ENCODE measurements at regions not wholly inside any gene's neighbourhood (a gene's known extent, or its start where the extent isn't known, plus 50 kb on each side); places are given as distances from the start of the nearest gene placed in this dataset.
A peak's percentile ranks its signal among the peaks of the same experiment; 100 is the strongest.

GRCh38 chr6:7051780-7052442, 55.9 kb upstream of the RREB1 start:
- TF ChIP-seq, protein P1, sequence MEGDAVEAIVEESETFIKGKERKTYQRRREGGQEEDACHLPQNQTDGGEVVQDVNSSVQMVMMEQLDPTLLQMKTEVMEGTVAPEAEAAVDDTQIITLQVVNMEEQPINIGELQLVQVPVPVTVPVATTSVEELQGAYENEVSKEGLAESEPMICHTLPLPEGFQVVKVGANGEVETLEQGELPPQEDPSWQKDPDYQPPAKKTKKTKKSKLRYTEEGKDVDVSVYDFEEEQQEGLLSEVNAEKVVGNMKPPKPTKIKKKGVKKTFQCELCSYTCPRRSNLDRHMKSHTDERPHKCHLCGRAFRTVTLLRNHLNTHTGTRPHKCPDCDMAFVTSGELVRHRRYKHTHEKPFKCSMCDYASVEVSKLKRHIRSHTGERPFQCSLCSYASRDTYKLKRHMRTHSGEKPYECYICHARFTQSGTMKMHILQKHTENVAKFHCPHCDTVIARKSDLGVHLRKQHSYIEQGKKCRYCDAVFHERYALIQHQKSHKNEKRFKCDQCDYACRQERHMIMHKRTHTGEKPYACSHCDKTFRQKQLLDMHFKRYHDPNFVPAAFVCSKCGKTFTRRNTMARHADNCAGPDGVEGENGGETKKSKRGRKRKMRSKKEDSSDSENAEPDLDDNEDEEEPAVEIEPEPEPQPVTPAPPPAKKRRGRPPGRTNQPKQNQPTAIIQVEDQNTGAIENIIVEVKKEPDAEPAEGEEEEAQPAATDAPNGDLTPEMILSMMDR (IDR thresholded peaks at IDR 0.05) = no peak
- TF ChIP-seq POLR2A (IDR thresholded peaks at IDR 0.05) (no peak), POLR2AphosphoS5 (IDR thresholded peaks at IDR 0.05) (no peak), EP300 (IDR thresholded peaks at IDR 0.05) (no peak)
- DNase-seq (ENCODE audit: low spot score in 2 of 2) = peak; percentile 80 to 82
- WGBS = under 1% methylated on average over 22 of the region's 59 CpGs

DNA sequence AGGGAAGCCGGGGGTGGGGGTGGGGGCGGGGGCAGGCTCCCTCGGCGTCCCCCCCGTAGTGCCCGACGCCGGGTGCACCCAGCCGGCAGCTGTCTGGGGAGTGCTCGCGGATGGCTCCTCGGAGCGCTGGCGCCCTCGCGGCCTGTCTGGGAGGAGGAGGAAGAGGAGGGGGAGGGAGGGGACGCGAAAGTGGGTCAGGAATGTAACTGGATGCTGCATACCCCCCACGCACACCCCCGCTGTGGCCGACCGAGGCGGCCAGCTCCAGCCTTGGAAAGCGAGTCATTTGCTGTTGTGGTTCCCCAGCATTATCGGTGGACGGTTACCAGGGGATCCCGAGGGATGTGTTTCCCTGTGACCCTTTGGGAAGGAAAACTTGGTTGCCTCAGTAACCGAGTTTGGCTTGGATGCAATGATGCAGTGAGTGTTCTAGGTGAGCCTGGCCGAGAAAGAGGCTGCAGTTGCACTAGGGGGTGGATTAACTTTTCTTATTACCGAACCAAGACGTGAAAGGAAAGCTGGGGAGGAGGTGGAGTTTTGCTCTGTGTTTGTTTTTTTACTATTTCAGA, 55.2 kb upstream of the RREB1 start:
- peak; percentile 75 to 79 for DNase-seq (ENCODE audit: low spot score in 2 of 2)
- H3K27me3 ChIP-seq = no peaks in the 10 kb centered on the region
- no peaks in the 10 kb centered on the region for H3K36me3 ChIP-seq
- H3K9me3 ChIP-seq = no peaks in the 10 kb centered on the region
- peak overlapping the region; percentile 63 for H3K4me3 ChIP-seq
- H3K4me1 ChIP-seq = peaks cover 35% of the 10 kb centered on the region
- peak overlapping the region; percentile 96 for H3K27ac ChIP-seq
- TF ChIP-seq POLR2A (IDR thresholded peaks at IDR 0.05) = no peak
- peak in 1 of 3 donors; percentile 48 for TF ChIP-seq POLR2AphosphoS5 (IDR thresholded peaks at IDR 0.05)
- 29% methylated on average over 5 of the region's 31 CpGs for WGBS

More at GRCh38 chr6:7051780-7052442, 55.9 kb upstream of the RREB1 start:
- Histone ChIP-seq H3K9me3 (no peaks in the 10 kb centered on the region), H3K4me1 (peaks cover 30% of the 10 kb centered on the region), H3K36me3 (no peaks in the 10 kb centered on the region), H3K4me3 (peak overlapping the region; percentile 63), H3K27ac (peak overlapping the region; percentile 96), H3K27me3 (no peaks in the 10 kb centered on the region)

DNA sequence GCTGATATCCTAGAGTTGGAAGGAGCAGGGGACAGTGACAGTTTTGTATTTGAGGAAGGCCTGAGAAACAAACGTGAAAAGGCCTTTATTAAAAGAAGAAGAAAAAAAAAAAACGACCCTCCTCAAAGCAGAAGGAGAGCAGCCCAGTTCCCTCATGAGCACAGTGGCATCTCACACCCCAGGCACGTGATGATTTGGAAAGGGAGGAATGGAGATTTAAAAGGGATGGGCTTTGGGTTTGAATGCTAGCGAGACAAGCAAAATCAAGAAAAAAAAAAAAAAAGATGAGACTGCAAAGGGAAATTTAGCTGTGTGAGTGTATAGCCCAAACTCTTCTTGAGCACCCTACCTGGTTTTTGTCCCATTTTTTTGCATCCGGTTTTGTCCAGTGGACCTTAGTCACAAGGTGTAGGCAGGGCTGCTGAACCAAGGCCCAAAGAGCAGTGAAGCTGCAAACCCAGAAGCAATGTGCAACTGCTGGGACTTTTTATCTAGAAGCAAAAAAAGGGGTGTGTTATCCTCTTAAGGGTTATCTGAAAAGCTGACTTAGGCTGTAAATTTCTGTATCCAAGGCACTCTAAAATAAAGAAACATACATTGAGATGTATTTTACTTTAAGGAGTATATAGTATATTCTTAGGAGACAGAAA, 54.5 kb upstream of the RREB1 start:
- no peak for DNase-seq (ENCODE audit: low spot score in 2 of 2)
- Histone ChIP-seq H3K4me1 (peaks cover 42% of the 10 kb centered on the region), H3K36me3 (no peaks in the 10 kb centered on the region), H3K9me3 (no peaks in the 10 kb centered on the region), H3K27me3 (no peaks in the 10 kb centered on the region), H3K27ac (peak overlapping the region; percentile 96), H3K4me3 (peak overlapping the region; percentile 63)
- no peak for TF ChIP-seq POLR2A (IDR thresholded peaks at IDR 0.05)
- TF ChIP-seq POLR2AphosphoS5 (IDR thresholded peaks at IDR 0.05) = no peak
- TF ChIP-seq, protein P1 (IDR thresholded peaks at IDR 0.05) = no peak
- TF ChIP-seq EP300 (IDR thresholded peaks at IDR 0.05) = no peak
- WGBS = 29% methylated on average over 5 of the region's 5 CpGs
